ENCODE measurements at regions not wholly inside any gene's neighbourhood (a gene's known extent, or its start where the extent isn't known, plus 50 kb on each side); places are given as distances from the start of the nearest gene placed in this dataset.
A peak's percentile ranks its signal among the peaks of the same experiment; 100 is the strongest.
"Not testable (repeated sequence)": the region's sequence is repeated elsewhere in the genome, so short reads cannot be mapped to it uniquely, and the experiment has no call there.

- in situ Hi-C loops (cut with HindIII; ENCODE audit: low pct_ligation_motif_present, low pct_unique_long_range_greater_than_20kb, low sequenced_read_pairs), result no loop called here
- no peak for DNase-seq
These were observed 100.4 kb upstream of the LARP1 start for GRCh38 chr5:154654486-154655371.

DNA sequence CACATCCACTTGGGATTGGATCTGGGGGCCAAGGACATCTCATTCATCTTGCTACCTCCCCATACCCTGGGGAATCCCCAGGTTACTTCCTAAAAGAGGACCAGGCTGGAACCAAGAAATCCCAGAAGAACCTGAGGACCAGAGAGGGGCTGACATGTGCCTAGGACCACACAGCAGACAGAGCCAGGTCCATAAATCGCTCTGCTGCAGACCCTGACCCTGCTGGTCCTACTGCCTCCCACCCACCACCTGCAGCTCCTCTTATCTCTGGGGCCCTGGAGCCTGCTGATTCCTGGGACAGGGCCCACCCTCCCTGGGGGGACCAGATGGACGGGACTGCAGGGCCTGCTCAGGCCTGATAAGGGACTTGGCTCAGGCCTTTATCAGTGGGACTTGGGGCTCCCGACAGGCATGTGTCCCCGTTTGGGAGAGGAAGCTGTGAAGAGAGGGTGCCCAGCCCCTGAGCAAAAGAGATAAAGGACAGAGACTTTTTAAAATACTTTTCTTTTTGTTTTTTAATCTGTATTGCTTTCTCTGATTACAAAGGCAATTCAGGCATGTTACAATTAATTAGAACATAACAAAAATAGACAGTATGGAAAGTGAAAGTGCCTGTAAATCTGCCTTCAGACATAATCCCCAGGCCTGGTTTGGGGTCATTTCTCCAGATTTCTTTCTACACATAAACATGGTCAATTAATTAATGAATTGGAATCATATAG is 101.3 kb upstream of the LARP1 start:
- no peak for DNase-seq
- in situ Hi-C loops (cut with HindIII; ENCODE audit: low pct_ligation_motif_present, low pct_unique_long_range_greater_than_20kb, low sequenced_read_pairs), result no loop called here

- DNase-seq, result no peak
- in situ Hi-C loops (cut with HindIII; ENCODE audit: low pct_ligation_motif_present, low pct_unique_long_range_greater_than_20kb, low sequenced_read_pairs), result no loop called here
These were observed 101.8 kb upstream of the LARP1 start for GRCh38 chr5:154653418-154653763.

GRCh38 chr5:154652746-154653417 is 102.3 kb upstream of the LARP1 start:
- in situ Hi-C loops (cut with HindIII; ENCODE audit: low pct_ligation_motif_present, low pct_unique_long_range_greater_than_20kb, low sequenced_read_pairs), result no loop called here
- DNase-seq, result no peak

DNA sequence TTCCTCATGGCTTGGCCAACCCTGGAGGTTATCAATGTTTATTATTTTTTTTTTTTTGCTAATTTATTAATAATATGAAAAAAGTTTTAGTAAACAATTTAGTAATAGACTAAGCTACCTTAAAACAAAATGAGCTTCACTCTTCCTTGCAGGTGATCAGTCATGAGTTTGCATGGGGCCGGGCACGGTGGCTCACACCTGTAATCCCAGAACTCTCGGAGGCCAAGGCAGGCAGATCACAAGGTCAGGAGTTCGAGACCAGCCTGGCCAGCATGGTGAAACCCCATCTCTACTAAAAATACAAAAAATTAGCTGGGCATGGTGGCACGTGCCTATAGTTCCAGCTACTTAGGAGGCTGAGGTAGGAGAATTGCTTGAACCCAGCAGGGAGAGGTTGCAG is 103.4 kb upstream of the LARP1 start:
- in situ Hi-C loops (cut with HindIII; ENCODE audit: low pct_ligation_motif_present, low pct_unique_long_range_greater_than_20kb, low sequenced_read_pairs), result not testable (repeated sequence)

GRCh38 chr5:154648706-154649105 is 106.5 kb upstream of the LARP1 start:
- DNase-seq, result no peak
- in situ Hi-C loops (cut with HindIII; ENCODE audit: low pct_ligation_motif_present, low pct_unique_long_range_greater_than_20kb, low sequenced_read_pairs), result no loop called here

More for the DNA sequence above, 103.4 kb upstream of the LARP1 start:
- DNase-seq, result not testable (repeated sequence)

DNA sequence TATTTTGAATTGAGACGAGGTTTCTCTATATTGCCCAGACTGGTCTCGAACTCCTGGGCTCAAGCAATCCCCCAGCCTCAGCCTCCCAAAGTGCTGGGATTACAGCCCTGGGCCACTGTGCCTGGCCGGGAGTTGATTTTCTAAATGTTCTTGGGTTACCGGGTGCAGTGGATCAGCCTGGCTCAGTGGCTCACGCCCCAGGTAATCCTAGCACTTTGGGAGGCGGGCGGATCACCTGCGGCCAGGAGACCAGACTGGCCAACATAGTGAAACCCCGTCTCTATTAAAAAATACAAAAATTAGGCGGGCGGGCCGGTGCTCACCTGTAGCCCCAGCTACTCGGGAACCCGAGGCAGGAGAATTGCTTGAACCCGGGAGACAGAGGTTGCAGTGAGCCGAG is 106.9 kb upstream of the LARP1 start:
- no peak for DNase-seq
- in situ Hi-C loops (cut with HindIII; ENCODE audit: low pct_ligation_motif_present, low pct_unique_long_range_greater_than_20kb, low sequenced_read_pairs), result no loop called here

DNA sequence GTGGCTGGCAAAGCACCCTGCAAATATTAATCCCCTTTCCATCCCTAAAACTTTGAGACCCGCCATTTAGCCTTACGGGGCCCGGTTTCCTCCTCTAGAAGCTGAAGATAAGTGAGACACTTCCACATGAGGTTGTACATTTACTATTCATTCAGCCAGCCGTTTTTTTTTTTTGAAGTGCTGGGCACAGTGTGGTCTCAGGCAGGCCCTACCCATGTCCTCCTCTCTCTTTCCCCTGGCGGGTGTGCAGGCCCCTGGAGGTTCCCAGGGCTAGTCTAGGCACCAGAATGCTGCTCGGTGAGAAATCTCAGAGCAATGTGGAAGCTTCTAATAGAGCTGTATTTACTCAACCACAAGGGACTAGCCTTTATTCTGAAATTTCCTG is 107.4 kb upstream of the LARP1 start:
- DNase-seq, result no peak
- in situ Hi-C loops (cut with HindIII; ENCODE audit: low pct_ligation_motif_present, low pct_unique_long_range_greater_than_20kb, low sequenced_read_pairs), result no loop called here

GRCh38 chr5:154647114-154647760 is 107.9 kb upstream of the LARP1 start:
- in situ Hi-C loops (cut with HindIII; ENCODE audit: low pct_ligation_motif_present, low pct_unique_long_range_greater_than_20kb, low sequenced_read_pairs), result no loop called here
- peak; percentile 17 for DNase-seq

GRCh38 chr5:154646745-154647113 is 108.4 kb upstream of the LARP1 start:
- no peak for DNase-seq
- in situ Hi-C loops (cut with HindIII; ENCODE audit: low pct_ligation_motif_present, low pct_unique_long_range_greater_than_20kb, low sequenced_read_pairs), result no loop called here

- in situ Hi-C loops (cut with HindIII; ENCODE audit: low pct_ligation_motif_present, low pct_unique_long_range_greater_than_20kb, low sequenced_read_pairs), result no loop called here
- no peak for DNase-seq
These were observed 110.3 kb upstream of the LARP1 start for GRCh38 chr5:154644745-154645411.

DNA sequence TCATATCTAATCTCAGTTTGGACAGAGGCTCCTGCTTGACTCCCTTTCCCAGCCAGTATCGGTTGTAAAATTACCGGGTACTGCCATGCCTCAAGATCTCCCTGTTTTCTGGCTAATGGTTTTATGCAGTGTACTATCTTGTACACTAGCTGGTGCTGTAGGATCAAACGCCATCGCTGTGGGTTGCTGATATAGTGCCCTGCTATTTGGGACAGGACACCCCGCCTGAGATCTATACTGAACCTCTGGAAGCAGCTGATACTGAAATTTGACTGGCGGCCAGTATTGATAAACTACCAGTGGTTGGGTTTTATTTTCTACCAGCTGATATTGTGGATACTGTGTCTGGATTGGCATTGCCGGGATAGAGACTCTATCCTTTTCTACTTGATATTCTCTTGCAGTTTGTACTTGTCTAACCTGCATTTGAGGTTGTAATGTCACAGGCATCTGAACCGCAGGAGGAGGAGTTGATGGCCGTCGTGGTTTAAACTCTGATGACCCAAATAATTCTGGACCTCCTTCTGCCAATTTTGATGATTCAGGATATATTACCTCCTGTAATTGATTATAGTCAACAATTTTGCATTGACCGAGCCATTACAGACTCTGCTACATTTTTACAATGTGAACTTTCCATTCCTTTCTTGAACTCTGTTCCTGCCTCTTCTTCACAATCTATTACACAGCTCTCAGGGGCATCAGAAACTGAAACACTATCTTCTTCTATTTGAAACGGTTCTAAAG is 112.5 kb upstream of the LARP1 start:
- DNase-seq, result no peak

GRCh38 chr5:154640213-154640831 is 114.9 kb upstream of the LARP1 start:
- in situ Hi-C loops (cut with HindIII; ENCODE audit: low pct_ligation_motif_present, low pct_unique_long_range_greater_than_20kb, low sequenced_read_pairs), result not testable (repeated sequence)
- DNase-seq, result peak; percentile 23

More for the DNA sequence above, 112.5 kb upstream of the LARP1 start:
- in situ Hi-C loops (cut with HindIII; ENCODE audit: low pct_ligation_motif_present, low pct_unique_long_range_greater_than_20kb, low sequenced_read_pairs), result no loop called here

GRCh38 chr5:154636786-154637185 is 118.4 kb upstream of the LARP1 start:
- in situ Hi-C loops (cut with HindIII; ENCODE audit: low pct_ligation_motif_present, low pct_unique_long_range_greater_than_20kb, low sequenced_read_pairs); DNase-seq: not testable (repeated sequence)

- DNase-seq; in situ Hi-C loops (cut with HindIII; ENCODE audit: low pct_ligation_motif_present, low pct_unique_long_range_greater_than_20kb, low sequenced_read_pairs): not testable (repeated sequence)
These were observed 118.9 kb upstream of the LARP1 start for GRCh38 chr5:154636271-154636670.

GRCh38 chr5:154633744-154634143 is 121.4 kb upstream of the LARP1 start:
- in situ Hi-C loops (cut with HindIII; ENCODE audit: low pct_ligation_motif_present, low pct_unique_long_range_greater_than_20kb, low sequenced_read_pairs), result not testable (repeated sequence)

DNA sequence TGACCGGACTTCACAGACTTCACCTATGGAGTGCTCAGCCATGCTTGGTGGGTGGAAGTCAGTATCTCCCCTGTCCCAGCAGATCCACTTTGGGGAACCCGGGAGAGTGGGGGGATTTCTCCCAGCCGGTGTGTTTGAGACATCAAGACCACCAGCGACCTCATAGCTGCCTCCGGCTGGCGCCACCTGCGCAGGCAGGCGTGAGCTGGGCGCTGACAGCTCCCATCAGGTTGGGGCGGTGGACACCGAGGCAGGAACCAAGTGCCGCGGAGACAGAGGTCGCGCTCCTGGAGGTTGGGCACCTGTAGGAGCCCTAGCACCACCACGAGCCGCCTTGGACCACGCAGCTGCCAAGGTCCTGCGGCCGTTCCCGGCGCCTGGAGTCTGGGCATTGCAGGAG is 124.0 kb upstream of the LARP1 start:
- in situ Hi-C loops (cut with HindIII; ENCODE audit: low pct_ligation_motif_present, low pct_unique_long_range_greater_than_20kb, low sequenced_read_pairs), result no loop called here
- DNase-seq, result no peak

More at GRCh38 chr5:154633744-154634143, 121.4 kb upstream of the LARP1 start:
- DNase-seq, result not testable (repeated sequence)

All from ACHN (cell line).